ENCODE measurements at regions not wholly inside any gene's neighbourhood (a gene's known extent, or its start where the extent isn't known, plus 50 kb on each side); places are given as distances from the start of the nearest gene placed in this dataset.

DNA sequence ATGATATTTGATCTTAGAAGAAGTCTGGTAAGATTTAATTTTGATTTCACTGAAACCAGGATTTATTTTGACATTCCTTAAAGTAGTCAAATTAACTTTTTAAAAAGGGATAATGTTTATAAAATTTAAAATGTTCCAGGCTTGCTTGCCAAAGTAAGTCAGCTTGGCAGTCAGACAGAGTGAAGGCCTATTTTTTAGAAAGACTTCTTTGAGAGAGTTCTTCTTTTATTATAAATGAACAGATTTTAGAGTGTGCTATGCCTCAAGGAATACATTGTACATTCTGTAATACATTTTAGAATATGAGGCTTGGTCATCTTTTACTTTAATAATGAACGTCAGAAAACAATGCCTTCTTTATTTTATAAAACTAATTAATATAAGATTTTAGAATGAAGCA lies 138.7 kb downstream of the DISP1 start:
- no peak overlapping the region for H3K4ac ChIP-seq (ENCODE audit: low read depth, low read length)
- no peaks in the 10 kb centered on the region for H3K9me1 ChIP-seq (ENCODE audit: insufficient read depth, low read length)
- H3K14ac ChIP-seq (replicated peaks; ENCODE audit: low read depth, low read length) = no peak overlapping the region
- no peak overlapping the region for H4K91ac ChIP-seq (ENCODE audit: insufficient read depth, low read depth, low read length)
- no peak overlapping the region for H3K56ac ChIP-seq (ENCODE audit: extremely low read depth, insufficient read depth, low read length)
- ChIA-PET CTCF (no interaction called here), POLR2A (ENCODE audit: unreplicated experiment) (no interaction called here)
- no peak overlapping the region for H3K18ac ChIP-seq (ENCODE audit: low read depth, low read length)
- H2AK9ac ChIP-seq (replicated peaks; ENCODE audit: low read depth, low read length, poor library complexity) = no peak overlapping the region
- no peak for ATAC-seq (ENCODE audit: low read depth)
- no peak overlapping the region for H2BK20ac ChIP-seq (ENCODE audit: low read depth, low read length)
- no peak overlapping the region for H2AFZ ChIP-seq (replicated peaks; ENCODE audit: low read length, poor library complexity)
- TF ChIP-seq MXI1 (IDR thresholded peaks at IDR 0.05; ENCODE audit: borderline replicate concordance, low read depth, low read length) = no peak
- H3K27me3 ChIP-seq (ENCODE audit: control insufficient read depth, insufficient read depth, low read length) = no peaks in the 10 kb centered on the region
- BruUV-seq (replicated peaks) = no TSS peak
- H4K20me1 ChIP-seq (ENCODE audit: insufficient read depth, low read length) = no peaks in the 10 kb centered on the region
- intact Hi-C loops (cut with micrococcal nuclease) (no loop called here), in situ Hi-C loops (cut with MboI; ENCODE audit: low sequenced_read_pairs) (no loop called here), dilution Hi-C loops (cut with HindIII; ENCODE audit: low sequenced_read_pairs, unreplicated experiment) (no loop called here)
- no peak overlapping the region for H3K4me2 ChIP-seq (ENCODE audit: low read depth, low read length)
- WGBS, 2 experiments (ENCODE audit: extremely low coverage in 2 of 2, insufficient read length in 1 of 2) = no CpG with 5 or more reads among the region's 1 CpG
- no peaks in the 10 kb centered on the region for H3K36me3 ChIP-seq (ENCODE audit: control insufficient read depth, insufficient read depth, low read length)
- no peak for DNase-seq
- H2BK120ac ChIP-seq (ENCODE audit: low read depth, low read length) = no peak overlapping the region
- no peak overlapping the region for H4K5ac ChIP-seq (ENCODE audit: low read depth, low read length)
- no peak overlapping the region for H3K9ac ChIP-seq (ENCODE audit: low read depth, low read length)
- H2BK15ac ChIP-seq (ENCODE audit: low read depth, low read length) = no peak overlapping the region
- no peak overlapping the region for H3K27ac ChIP-seq (ENCODE audit: insufficient read depth, low read length)
- no peak overlapping the region for H2BK5ac ChIP-seq (ENCODE audit: low read depth, low read length, poor library complexity, severe bottlenecking)
- H3K23ac ChIP-seq (ENCODE audit: low read depth, low read length) = no peak overlapping the region
- no peaks in the 10 kb centered on the region for H3K9me3 ChIP-seq (ENCODE audit: control insufficient read depth, insufficient read depth, low read length)
- no peaks in the 10 kb centered on the region for H3K79me1 ChIP-seq (ENCODE audit: low read depth in 1 of 2, low read length in 2 of 2)
- peaks cover 3% of the 10 kb centered on the region for H3K4me1 ChIP-seq (ENCODE audit: control insufficient read depth, insufficient read depth, low read length)
- no peak overlapping the region for H2AK5ac ChIP-seq (ENCODE audit: low read depth, low read length)
- H4K8ac ChIP-seq (ENCODE audit: low read depth in 2 of 2, low read length in 2 of 2) = no peak overlapping the region
- H3K4me3 ChIP-seq (ENCODE audit: insufficient read depth, low read depth, low read length) = no peak overlapping the region
